ENCODE measurements at regions not wholly inside any gene's neighbourhood (a gene's known extent, or its start where the extent isn't known, plus 50 kb on each side); places are given as distances from the start of the nearest gene placed in this dataset.

DNA sequence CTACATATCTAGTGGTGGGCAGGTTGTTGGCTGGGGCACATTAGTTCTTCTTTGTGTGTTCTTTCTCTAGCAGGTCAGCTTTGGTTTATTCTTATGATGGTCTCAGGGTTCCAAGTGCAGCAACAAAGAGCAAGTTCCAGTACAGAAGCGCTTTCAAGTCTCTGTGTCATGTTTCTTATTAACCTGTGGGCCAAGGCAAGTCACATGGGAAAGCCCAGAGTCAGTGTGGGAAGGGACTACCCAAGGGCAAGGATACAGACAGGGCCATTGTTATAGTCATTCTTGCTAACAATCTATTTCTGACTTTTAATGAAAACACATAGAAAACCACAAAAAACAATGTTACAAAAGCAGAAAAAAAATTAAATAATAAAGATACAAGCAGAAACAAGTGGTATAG lies 754.6 kb downstream of the TBC1D22A start:
- Histone ChIP-seq H3K36me3 (no peaks in the 10 kb centered on the region), H3K4me1 (ENCODE audit: low read depth) (no peaks in the 10 kb centered on the region), H3K27me3 (no peaks in the 10 kb centered on the region), H3K27ac (no peak overlapping the region), H3K9me3 (ENCODE audit: low read depth) (no peaks in the 10 kb centered on the region), H3K4me3 (no peak overlapping the region)
- DNase-seq (ENCODE audit: low read depth in 1 of 2, low spot score in 1 of 2): no peak
- TF ChIP-seq, protein P1, sequence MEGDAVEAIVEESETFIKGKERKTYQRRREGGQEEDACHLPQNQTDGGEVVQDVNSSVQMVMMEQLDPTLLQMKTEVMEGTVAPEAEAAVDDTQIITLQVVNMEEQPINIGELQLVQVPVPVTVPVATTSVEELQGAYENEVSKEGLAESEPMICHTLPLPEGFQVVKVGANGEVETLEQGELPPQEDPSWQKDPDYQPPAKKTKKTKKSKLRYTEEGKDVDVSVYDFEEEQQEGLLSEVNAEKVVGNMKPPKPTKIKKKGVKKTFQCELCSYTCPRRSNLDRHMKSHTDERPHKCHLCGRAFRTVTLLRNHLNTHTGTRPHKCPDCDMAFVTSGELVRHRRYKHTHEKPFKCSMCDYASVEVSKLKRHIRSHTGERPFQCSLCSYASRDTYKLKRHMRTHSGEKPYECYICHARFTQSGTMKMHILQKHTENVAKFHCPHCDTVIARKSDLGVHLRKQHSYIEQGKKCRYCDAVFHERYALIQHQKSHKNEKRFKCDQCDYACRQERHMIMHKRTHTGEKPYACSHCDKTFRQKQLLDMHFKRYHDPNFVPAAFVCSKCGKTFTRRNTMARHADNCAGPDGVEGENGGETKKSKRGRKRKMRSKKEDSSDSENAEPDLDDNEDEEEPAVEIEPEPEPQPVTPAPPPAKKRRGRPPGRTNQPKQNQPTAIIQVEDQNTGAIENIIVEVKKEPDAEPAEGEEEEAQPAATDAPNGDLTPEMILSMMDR (IDR thresholded peaks at IDR 0.05; ENCODE audit: low read depth, low read length): no peak

DNA sequence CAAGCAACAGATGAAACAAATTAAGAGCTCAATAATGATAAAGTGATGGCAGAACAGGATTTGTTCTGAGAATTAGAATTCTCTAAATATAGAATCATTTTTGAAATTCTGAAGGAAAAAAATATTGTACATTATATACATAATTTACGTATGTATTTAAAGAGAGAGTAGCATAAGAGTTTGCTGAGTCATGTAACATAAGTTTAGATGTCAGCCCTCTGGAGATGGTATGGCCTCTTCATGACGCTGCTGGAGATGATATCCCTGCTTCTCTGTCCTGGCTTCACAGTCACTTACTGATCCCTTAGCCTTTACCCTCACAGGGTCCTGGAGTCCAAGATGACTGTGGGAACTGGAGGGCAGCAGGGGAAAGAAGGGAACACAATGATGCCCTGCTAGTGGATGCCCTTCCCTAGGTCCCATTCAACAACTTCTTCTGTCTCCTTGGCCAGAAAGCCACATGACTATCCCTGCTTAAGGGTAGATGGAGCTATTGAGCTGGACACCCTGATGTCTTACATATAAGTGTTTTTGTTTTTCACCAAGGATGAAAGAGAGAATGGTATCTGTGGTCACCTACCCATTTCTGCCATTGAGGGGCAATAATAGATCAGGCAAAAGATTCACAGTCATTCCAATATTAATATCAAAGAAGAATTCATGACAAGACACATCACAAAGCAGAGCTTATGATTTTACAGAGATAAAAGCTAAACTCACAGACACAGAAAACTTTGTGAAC lies 753.1 kb downstream of the TBC1D22A start:
- H3K36me3 ChIP-seq: no peaks in the 10 kb centered on the region
- H3K9me3 ChIP-seq (ENCODE audit: low read depth): no peaks in the 10 kb centered on the region
- TF ChIP-seq, protein P1 (IDR thresholded peaks at IDR 0.05; ENCODE audit: low read depth, low read length): no peak
- no peak overlapping the region for H3K4me3 ChIP-seq
- no peaks in the 10 kb centered on the region for H3K27me3 ChIP-seq
- DNase-seq (ENCODE audit: low read depth in 1 of 2, low spot score in 1 of 2): no peak
- no peaks in the 10 kb centered on the region for H3K4me1 ChIP-seq (ENCODE audit: low read depth)
- H3K27ac ChIP-seq: no peak overlapping the region

DNA sequence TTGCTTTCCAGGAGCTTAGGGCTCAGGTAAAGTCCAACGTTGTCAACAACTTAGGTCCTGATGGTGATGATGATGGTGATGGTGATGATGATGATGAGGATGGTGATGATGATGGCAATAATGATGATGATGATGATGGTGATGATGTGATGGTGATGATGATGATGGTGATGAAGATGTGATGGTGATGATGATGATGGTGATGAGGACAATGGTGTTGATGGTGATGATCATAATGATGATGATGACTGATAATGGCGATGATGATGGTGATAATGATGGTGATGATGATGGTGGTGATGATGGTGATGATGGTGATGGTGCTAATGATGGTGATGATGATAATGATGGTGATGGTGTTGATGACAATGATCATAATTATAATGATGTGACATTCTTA lies 750.2 kb downstream of the TBC1D22A start:
- TF ChIP-seq, protein P1 (IDR thresholded peaks at IDR 0.05; ENCODE audit: low read depth, low read length): no peak
- no peak overlapping the region for H3K4me3 ChIP-seq
- no peaks in the 10 kb centered on the region for H3K36me3 ChIP-seq
- no peak for DNase-seq (ENCODE audit: low read depth in 1 of 2, low spot score in 1 of 2)
- no peaks in the 10 kb centered on the region for H3K9me3 ChIP-seq (ENCODE audit: low read depth)
- H3K27me3 ChIP-seq: no peaks in the 10 kb centered on the region
- H3K4me1 ChIP-seq (ENCODE audit: low read depth): no peaks in the 10 kb centered on the region
- no peak overlapping the region for H3K27ac ChIP-seq

DNA sequence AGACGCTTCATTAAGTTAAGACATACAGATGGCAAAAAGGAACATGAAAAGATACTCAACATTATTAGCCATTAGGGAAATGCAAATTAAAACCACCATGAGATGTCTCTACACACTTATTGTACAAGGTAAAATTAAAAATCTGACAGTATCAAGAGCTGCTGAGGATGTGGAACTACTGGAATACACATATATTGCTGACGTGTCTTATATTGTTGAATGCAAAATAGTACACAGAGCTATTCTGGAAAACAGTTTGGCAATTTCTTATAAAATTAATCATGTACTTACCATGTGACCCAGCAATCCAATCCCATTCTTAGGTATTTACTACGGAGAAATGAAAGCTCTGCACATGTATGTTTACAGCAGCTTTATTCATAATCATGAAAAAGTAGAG lies 742.5 kb downstream of the TBC1D22A start:
- no peaks in the 10 kb centered on the region for H3K4me1 ChIP-seq (ENCODE audit: low read depth)
- no peak for DNase-seq (ENCODE audit: low read depth in 1 of 2, low spot score in 1 of 2)
- TF ChIP-seq, protein P1 (IDR thresholded peaks at IDR 0.05; ENCODE audit: low read depth, low read length): no peak
- H3K9me3 ChIP-seq (ENCODE audit: low read depth): no peaks in the 10 kb centered on the region
- H3K4me3 ChIP-seq: no peak overlapping the region
- no peaks in the 10 kb centered on the region for H3K36me3 ChIP-seq
- H3K27me3 ChIP-seq: no peaks in the 10 kb centered on the region
- no peak overlapping the region for H3K27ac ChIP-seq

DNA sequence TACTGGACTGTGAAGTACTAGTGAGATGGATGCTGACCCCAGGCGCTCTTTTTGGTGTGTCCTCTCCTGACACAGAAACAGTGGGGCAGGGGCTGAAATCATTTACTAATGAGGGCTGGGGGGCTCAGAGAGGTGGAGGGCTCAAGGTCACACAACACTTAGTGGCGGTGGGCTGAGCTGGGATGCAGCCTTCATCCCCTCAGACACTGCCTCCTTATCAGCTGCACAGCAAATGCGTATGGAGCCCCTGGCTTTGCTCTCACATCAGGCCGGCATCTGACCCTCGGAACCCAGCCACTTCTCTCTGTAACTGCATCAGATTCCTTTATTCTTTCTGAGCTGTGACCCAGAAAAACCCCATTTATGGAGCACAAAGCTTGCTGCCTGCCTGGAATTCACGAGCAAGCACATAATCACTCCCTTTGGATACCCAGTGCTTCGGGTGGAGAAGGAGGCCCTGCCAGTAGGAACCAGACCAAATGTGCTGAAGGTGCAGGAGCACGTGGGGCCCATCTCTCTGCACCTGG lies 736.6 kb downstream of the TBC1D22A start:
- TF ChIP-seq, protein P1 (IDR thresholded peaks at IDR 0.05; ENCODE audit: low read depth, low read length): no peak
- H3K27me3 ChIP-seq: no peaks in the 10 kb centered on the region
- no peaks in the 10 kb centered on the region for H3K4me1 ChIP-seq (ENCODE audit: low read depth)
- H3K9me3 ChIP-seq (ENCODE audit: low read depth): no peaks in the 10 kb centered on the region
- no peak overlapping the region for H3K4me3 ChIP-seq
- no peak overlapping the region for H3K27ac ChIP-seq
- no peak for DNase-seq (ENCODE audit: low read depth in 1 of 2, low spot score in 1 of 2)
- H3K36me3 ChIP-seq: no peaks in the 10 kb centered on the region
